NCI-H2081 treated with DMSO at 0.1 percent for 48 hours (cell line): ENCODE measurements at regions not wholly inside any gene's neighbourhood (a gene's known extent, or its start where the extent isn't known, plus 50 kb on each side); places are given as distances from the start of the nearest gene placed in this dataset.
"Not testable (repeated sequence)": the region's sequence is repeated elsewhere in the genome, so short reads cannot be mapped to it uniquely, and the experiment has no call there.

Experiments used
- DNase-seq: peaks from one replicate; lab custom pipeline; 2025; lab: John Stamatoyannopoulos, UW

DNA sequence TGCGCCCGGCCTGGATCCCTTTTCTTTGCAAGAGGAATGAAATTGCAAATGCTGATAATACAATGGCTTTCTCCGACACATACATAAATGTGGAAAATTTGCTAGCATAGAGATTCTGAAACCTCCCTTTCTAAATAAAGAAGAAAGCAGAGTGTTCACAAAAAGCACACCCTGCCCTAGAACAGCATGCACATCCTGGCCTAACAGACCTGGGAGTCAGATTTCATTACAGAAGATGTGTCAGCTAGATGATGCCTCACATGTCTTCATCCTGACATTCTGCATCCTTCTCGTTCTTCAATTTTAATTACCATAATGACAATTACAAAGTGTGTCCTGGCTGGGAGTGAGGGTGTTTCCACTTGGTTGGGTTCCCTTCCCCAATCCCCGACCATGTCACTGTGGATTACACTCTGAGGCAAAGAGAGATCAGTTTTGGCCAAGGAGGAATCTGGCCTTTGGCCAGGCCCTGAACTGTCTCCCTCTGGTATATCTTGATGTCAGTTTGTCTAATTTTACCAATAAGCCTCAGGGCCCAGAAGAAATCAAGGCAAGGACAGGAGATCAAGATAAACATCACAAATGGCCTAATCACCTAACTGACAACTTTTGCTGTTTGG, 104.9 kb upstream of the SPATA12 start:
- DNase-seq, result no peak

DNA sequence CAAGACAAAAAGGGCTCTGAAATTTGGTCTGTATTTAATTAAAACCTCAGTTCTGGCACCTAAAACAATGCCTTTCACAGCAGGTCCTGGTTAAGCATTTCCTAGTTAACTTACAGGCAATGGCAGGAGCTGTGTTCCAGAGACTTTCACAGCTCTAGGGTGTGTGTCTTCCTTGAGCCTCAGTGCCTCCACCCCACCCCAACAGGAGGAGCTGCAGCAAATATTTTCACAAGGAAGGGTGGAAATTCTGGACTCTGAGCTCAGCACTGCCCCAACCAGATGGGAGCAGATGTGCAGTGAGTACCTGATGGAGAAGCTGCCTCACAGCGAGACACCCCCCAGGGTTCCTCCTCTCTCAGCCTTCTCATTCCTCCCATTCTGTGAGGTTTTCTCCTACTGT, 106.3 kb upstream of the SPATA12 start:
- DNase-seq, result no peak

DNA sequence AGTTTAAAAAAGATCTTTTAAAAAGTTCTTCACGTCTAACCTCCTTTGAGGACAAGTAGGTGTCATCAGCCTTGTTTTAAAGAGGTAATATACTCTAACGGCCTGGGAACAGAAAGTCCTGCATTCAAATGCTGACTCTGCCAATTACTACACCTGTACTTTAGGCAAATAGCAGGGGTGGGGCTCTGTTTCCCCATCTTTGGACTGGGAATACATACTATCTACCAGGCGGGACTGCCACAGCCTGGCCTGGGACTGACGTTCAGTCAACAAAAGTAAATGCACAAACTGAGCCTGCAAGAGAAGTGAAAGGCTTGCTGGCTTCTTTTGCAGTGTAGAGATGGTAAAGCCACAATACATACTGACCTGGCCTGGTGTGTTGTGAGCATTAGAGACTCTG, 107.6 kb upstream of the SPATA12 start:
- no peak for DNase-seq

DNA sequence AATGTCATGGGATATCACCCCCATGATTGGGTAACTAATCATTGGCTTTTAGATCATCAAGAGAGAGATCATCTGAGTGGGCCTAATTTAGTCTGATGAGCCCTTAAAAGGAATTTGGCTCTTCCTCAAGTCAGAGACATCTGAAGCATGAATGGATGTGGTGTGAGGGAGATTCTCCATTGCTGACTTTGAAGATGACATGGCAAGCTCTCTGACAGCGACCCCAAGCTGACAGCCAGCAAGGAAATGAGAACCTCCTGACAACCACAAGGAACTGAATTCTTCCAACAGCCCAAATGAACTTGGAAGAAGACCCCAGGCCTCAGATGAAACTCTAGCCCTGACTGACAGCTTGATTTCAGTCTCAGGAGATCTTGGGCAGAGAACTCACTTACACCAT, 108.4 kb upstream of the SPATA12 start:
- DNase-seq, result no peak

DNA sequence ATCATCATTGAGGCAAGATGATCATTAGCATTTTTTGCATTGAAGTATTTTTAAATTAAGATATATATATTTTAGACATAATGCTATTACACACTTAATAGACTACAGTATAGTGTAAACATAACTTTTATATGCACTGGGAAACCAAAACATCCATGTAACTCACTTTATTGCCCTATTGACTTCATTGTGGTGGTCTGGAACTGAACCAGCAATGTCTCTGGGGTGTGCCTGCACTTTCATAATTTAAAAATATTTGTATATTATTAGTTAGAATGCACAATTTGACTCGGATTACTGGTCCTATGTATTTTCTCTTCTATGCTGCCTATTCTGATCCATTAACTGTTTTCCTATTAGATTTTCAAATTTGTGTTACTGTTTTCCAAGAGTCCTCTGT, 109.1 kb upstream of the SPATA12 start:
- no peak for DNase-seq

DNA sequence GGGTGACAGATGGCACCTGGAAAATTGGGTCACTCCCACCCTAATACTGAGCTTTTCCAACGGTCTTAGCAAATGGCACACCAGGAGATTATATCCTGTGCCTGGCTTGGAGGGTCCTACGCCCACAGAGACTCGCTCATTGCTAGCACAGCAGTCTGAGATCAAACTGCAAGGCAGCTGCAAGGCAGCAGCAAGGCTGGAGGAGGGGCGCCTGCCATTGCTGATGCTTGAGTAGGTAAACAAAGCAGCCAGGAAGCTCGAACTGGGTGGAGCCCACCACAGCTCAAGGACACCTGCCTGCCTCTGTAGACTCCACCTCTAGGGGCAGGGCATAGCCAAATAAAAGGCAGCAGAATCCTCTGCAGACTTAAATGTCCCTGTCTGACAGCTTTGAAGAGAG, 115.1 kb upstream of the SPATA12 start:
- DNase-seq, result not testable (repeated sequence)

- no peak for DNase-seq
Measured at GRCh38 chr3:56942523-56942922, 117.9 kb upstream of the SPATA12 start.

GRCh38 chr3:56940976-56941375, 119.5 kb upstream of the SPATA12 start:
- no peak for DNase-seq

DNA sequence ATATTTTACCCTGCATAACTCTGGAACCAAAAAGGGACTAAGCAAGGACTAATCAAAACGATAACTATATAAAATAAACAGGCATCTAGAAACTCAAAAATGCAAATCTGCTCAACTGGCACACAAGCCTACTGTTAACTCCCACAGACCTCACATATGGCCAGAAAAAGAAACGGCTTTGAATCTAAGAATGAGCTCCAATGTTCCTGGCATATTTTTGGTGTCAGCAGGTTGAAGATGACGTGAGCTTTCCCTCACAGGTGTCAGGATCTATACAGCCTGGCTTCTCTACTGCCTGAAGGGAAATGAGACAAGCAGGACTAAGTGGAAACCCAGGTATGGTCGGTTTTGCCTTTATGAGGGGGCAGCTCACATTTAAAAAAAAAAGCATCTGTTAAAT, 120.1 kb upstream of the SPATA12 start:
- no peak for DNase-seq

DNA sequence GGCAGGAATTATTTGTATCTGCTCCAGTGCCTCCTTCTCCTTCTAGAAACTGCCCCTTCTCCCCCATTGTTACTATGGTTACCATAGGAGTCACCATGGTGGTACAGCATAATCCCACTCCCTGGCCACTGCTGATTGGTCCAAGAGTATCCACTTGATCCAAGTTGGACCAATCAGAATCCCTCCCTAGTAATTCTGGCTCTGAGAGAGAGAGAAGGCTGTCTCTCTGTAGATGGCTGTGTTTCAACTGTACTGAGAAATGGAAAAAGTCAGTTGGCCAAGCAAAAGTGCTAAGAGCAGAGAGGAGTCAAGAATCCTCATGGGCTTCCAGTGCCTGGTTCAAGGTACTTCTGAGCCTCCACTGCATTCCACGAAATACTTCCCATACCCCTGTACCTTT, 120.6 kb upstream of the SPATA12 start:
- no peak for DNase-seq

GRCh38 chr3:56938530-56938929, 121.9 kb upstream of the SPATA12 start:
- no peak for DNase-seq

- DNase-seq, result no peak
Measured at GRCh38 chr3:56937580-56937979, 122.9 kb upstream of the SPATA12 start.

- DNase-seq, result no peak
Measured at GRCh38 chr3:56935811-56936210, 124.7 kb upstream of the SPATA12 start.

DNA sequence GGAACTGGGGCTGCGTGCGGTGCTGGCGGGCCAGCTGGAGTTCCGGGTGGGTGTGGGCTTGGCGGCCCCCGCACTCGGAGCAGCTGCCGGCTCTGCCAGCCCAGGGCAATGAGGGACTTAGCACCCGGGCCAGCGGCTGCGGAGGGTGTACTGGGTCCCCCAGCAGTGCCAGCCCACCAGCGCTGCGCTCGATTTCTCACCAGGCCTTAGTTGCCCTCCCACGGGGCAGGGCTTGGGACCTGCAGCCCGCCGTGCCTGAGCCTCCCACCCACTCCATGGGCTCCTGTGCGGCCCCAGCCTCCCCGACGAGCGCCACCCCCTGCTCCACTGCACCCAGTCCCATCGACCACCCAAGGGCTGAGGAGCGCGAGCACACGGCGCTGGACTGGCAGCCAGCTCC, 126.0 kb upstream of the SPATA12 start:
- DNase-seq, result not testable (repeated sequence)

- no peak for DNase-seq
Measured at GRCh38 chr3:56933803-56934202, 126.7 kb upstream of the SPATA12 start.

DNA sequence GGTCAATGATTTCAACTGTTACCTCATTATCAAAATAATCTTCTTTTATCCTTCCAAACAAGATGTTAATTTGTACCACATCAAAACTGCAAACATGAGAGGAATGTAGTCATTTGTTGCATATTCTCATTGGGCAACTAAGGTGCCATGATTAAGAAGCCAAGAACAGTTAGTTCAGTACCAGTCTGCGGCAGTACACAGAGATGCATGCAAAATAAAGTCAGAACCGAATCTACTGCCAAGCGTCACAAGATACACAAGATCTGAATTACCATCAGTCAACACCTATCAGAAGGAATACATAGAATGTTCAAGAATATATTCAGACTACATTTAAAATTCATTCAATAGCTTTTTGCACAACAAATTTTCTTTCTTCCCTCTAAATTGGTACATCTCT, 127.6 kb upstream of the SPATA12 start:
- DNase-seq, result no peak

- no peak for DNase-seq
Measured at GRCh38 chr3:56931836-56932235, 128.6 kb upstream of the SPATA12 start.

GRCh38 chr3:56930706-56931105, 129.0 kb upstream of the ARHGEF3 start:
- DNase-seq, result no peak

- no peak for DNase-seq
Measured at GRCh38 chr3:56929809-56930615, 128.3 kb upstream of the ARHGEF3 start.

DNA sequence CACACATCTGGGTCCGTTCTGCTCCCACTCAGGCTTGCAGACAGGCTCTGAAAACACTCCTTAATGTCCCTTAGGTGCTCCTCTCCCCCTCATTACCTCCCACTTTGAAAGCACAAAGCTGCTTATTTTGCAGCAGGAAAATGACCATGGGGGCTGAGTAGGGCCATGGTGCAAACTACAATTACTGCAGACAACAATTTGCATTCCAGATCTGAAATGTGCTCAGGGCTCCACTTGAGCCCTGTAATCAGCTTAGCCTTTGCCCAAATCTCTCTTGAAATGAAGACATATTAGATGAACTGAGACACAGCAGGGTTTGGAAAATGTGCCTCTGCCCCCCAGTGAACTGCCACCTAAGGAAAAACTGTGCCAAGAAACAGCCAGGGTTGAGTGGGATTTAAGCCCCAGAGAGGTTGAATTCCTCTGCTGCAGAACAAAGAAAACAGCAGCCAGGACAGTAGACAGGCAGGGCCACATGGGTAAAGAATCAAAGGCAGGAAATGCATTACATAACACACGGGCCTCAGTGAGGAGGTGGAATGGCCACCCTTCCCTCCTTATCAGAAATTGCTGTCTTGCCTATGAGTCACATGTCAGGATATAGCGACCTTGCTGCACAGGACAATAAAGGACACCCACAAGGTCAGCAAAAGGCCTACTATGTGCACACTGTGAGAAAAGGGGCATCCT, 126.8 kb upstream of the ARHGEF3 start:
- DNase-seq, result no peak

- no peak for DNase-seq
Measured at GRCh38 chr3:56927855-56928254, 126.1 kb upstream of the ARHGEF3 start.

DNA sequence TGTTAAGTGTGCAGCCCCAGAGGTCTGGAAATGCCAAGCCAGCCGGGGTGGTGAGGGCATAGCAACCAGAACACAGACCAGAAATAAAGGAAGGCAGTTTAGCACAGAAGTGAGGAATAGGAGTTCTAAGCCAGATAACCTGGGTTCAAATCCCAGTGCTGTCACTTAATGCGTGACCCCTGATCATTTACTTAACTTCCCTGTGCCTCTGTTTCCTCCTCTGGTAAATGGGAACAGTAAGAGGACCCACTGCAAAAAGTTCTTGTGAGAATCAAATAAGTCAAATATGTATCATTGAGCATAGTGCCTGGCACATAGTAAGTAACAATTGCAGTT, 125.2 kb upstream of the ARHGEF3 start:
- no peak for DNase-seq

DNA sequence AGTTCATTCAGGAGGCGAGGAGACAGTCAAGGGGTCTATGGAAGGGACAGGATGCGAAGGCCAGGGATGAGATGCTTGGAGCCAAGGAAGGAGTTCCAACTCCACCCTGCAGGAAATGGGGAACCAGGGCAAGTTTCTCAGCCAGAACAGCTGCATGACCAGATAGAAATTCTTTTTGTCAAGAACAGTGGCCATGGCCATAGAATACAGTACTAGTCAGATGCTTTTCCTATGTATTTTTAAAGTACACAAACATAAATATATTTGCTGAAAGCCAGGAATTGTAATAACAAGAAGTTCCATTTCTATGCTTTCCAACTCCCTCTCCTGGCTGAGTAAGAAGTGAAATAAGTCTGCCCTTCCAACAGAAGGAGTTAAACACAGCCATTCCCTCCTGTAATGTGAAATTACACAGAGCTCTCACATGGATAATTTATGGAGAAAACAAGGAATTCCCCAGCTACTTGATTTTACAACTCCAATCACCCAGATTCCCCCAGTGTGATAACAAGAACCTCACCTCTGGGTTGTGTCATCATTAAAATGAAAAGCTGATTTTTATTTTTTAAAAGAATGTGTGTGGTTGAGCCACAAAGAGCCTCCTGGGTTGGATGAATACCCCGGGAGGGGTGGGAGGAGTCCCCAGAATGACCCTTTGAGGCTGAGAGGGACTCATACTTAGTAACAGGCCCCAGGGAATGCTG, 124.6 kb upstream of the ARHGEF3 start:
- no peak for DNase-seq
